H1 (cell line): ENCODE measurements at regions not wholly inside any gene's neighbourhood (a gene's known extent, or its start where the extent isn't known, plus 50 kb on each side); places are given as distances from the start of the nearest gene placed in this dataset.

Experiments used
- CBX5 ChIP-seq: fragments of 300-800, 300-1000 bp; sonication (generic); IDR thresholded peaks from 2 replicates; pipeline ENCODE4 v1.7.1; 2016; ENCODE audit warnings: antibody characterized with exemption, low read length, low read depth
- GABPA ChIP-seq: IDR thresholded peaks from 2 replicates; pipeline ENCODE4 v1.6.1; 2011; ENCODE audit warnings: mild to moderate bottlenecking, low read length, moderate library complexity, borderline replicate concordance; ENCODE audit not compliant: insufficient read depth
- POLR2A ChIP-seq, 2 experiments: IDR thresholded peaks; 1 replicate in 1 of 2; 2 replicates in 1 of 2; pipeline ENCODE4 v1.6.1; 2011; ENCODE audit warnings: low read depth in 2 of 2, low read length in 2 of 2, mild to moderate bottlenecking in 2 of 2; ENCODE audit errors: control extremely low read depth in 1 of 2
- POLR2AphosphoS5 ChIP-seq: IDR thresholded peaks from 2 replicates; pipeline ENCODE4 v1.6.1; 2011; ENCODE audit warnings: low read depth, low read length
- SIX5 ChIP-seq: IDR thresholded peaks from 2 replicates; pipeline ENCODE4 v1.6.1; 2011; ENCODE audit warnings: mild to moderate bottlenecking, low read depth, low read length
- TF ChIP-seq, protein P1 (sequence below), 3 experiments: IDR thresholded peaks; 1 replicate in 2 of 3; 2 replicates in 1 of 3; pipeline versions ENCODE4 v1.5.1 to v1.6.1; 2011; ENCODE audit warnings: low read length in 3 of 3, mild to moderate bottlenecking in 3 of 3, inconsistent platforms in 2 of 3, low read depth in 1 of 3, moderate library complexity in 1 of 3; ENCODE audit not compliant: insufficient read depth in 1 of 3; ENCODE audit errors: control extremely low read depth in 1 of 3

GRCh38 chr1:181172082-181172481 is 83.6 kb downstream of the IER5 start:
- TF ChIP-seq POLR2A (IDR thresholded peaks at IDR 0.05; ENCODE audit: control extremely low read depth in 1 of 2, low read depth in 2 of 2, low read length in 2 of 2) (no peak), SIX5 (no peak), CBX5 (no peak), POLR2AphosphoS5 (no peak), GABPA (no peak)
- TF ChIP-seq, protein P1, sequence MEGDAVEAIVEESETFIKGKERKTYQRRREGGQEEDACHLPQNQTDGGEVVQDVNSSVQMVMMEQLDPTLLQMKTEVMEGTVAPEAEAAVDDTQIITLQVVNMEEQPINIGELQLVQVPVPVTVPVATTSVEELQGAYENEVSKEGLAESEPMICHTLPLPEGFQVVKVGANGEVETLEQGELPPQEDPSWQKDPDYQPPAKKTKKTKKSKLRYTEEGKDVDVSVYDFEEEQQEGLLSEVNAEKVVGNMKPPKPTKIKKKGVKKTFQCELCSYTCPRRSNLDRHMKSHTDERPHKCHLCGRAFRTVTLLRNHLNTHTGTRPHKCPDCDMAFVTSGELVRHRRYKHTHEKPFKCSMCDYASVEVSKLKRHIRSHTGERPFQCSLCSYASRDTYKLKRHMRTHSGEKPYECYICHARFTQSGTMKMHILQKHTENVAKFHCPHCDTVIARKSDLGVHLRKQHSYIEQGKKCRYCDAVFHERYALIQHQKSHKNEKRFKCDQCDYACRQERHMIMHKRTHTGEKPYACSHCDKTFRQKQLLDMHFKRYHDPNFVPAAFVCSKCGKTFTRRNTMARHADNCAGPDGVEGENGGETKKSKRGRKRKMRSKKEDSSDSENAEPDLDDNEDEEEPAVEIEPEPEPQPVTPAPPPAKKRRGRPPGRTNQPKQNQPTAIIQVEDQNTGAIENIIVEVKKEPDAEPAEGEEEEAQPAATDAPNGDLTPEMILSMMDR (IDR thresholded peaks at IDR 0.05; ENCODE audit: control extremely low read depth in 1 of 3, insufficient read depth in 1 of 3, low read depth in 1 of 3, low read length in 3 of 3), result no peak
